ENCODE measurements at regions not wholly inside any gene's neighbourhood (a gene's known extent, or its start where the extent isn't known, plus 50 kb on each side); places are given as distances from the start of the nearest gene placed in this dataset.

DNA sequence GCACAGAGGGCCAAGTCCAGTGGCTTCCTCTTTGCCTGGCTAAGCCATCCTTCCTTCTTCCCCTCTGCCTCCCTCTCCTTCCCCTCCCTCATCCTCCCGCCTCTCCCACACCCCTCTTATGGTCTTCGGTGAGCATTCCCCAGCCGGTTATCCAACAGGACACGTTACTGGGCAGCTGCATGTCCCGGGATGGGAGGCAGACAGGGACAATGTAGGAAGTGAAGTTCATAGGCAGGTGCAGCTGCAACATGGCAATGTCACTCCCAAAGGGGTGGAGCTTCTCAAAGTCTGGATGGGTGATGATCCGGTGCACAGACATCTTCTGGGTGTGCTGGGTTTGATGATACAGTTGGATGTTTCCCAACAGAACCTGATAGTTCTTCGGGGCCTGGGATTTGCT lies 71.4 kb upstream of the SPTLC1 start:
- TF ChIP-seq FOSL2 (IDR thresholded peaks at IDR 0.05) = no peak
- TF ChIP-seq FOSL2 (CRISPR knock-in tag; IDR thresholded peaks at IDR 0.05) = no peak
- TF ChIP-seq, protein P1, sequence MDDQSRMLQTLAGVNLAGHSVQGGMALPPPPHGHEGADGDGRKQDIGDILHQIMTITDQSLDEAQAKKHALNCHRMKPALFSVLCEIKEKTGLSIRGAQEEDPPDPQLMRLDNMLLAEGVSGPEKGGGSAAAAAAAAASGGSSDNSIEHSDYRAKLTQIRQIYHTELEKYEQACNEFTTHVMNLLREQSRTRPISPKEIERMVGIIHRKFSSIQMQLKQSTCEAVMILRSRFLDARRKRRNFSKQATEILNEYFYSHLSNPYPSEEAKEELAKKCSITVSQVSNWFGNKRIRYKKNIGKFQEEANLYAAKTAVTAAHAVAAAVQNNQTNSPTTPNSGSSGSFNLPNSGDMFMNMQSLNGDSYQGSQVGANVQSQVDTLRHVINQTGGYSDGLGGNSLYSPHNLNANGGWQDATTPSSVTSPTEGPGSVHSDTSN (IDR thresholded peaks at IDR 0.05) = no peak
- TF ChIP-seq NFE2L2 (conservative IDR thresholded peaks at IDR 0.05; ENCODE audit: low read length) = no peak
- no peak for TF ChIP-seq MAX (IDR thresholded peaks at IDR 0.05)
- no peak for TF ChIP-seq HEYL (CRISPR knock-in tag; IDR thresholded peaks at IDR 0.05)
- no peak for TF ChIP-seq CBX8 (IDR thresholded peaks at IDR 0.05)
- TF ChIP-seq, protein P2, sequence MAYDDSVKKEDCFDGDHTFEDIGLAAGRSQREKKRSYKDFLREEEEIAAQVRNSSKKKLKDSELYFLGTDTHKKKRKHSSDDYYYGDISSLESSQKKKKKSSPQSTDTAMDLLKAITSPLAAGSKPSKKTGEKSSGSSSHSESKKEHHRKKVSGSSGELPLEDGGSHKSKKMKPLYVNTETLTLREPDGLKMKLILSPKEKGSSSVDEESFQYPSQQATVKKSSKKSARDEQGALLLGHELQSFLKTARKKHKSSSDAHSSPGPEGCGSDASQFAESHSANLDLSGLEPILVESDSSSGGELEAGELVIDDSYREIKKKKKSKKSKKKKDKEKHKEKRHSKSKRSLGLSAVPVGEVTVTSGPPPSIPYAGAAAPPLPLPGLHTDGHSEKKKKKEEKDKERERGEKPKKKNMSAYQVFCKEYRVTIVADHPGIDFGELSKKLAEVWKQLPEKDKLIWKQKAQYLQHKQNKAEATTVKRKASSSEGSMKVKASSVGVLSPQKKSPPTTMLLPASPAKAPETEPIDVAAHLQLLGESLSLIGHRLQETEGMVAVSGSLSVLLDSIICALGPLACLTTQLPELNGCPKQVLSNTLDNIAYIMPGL (CRISPR knock-in tag; IDR thresholded peaks at IDR 0.05; ENCODE audit: borderline replicate concordance) = no peak
- TF ChIP-seq, protein P3, sequence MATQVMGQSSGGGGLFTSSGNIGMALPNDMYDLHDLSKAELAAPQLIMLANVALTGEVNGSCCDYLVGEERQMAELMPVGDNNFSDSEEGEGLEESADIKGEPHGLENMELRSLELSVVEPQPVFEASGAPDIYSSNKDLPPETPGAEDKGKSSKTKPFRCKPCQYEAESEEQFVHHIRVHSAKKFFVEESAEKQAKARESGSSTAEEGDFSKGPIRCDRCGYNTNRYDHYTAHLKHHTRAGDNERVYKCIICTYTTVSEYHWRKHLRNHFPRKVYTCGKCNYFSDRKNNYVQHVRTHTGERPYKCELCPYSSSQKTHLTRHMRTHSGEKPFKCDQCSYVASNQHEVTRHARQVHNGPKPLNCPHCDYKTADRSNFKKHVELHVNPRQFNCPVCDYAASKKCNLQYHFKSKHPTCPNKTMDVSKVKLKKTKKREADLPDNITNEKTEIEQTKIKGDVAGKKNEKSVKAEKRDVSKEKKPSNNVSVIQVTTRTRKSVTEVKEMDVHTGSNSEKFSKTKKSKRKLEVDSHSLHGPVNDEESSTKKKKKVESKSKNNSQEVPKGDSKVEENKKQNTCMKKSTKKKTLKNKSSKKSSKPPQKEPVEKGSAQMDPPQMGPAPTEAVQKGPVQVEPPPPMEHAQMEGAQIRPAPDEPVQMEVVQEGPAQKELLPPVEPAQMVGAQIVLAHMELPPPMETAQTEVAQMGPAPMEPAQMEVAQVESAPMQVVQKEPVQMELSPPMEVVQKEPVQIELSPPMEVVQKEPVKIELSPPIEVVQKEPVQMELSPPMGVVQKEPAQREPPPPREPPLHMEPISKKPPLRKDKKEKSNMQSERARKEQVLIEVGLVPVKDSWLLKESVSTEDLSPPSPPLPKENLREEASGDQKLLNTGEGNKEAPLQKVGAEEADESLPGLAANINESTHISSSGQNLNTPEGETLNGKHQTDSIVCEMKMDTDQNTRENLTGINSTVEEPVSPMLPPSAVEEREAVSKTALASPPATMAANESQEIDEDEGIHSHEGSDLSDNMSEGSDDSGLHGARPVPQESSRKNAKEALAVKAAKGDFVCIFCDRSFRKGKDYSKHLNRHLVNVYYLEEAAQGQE (IDR thresholded peaks at IDR 0.05) = no peak
- TF ChIP-seq CTCF (IDR thresholded peaks at IDR 0.05) = no peak
- no peak for TF ChIP-seq KDM5A (IDR thresholded peaks at IDR 0.05)
- no peak for TF ChIP-seq MYC (IDR thresholded peaks at IDR 0.05; ENCODE audit: borderline replicate concordance, low read length)
- TF ChIP-seq ESRRA (IDR thresholded peaks at IDR 0.05; ENCODE audit: borderline replicate concordance, low read length) = no peak
- TF ChIP-seq MAZ (IDR thresholded peaks at IDR 0.05; ENCODE audit: borderline replicate concordance, low read depth, low read length) = no peak
- TF ChIP-seq ZC3H11A (IDR thresholded peaks at IDR 0.05) = no peak
- no peak for TF ChIP-seq CHD4 (IDR thresholded peaks at IDR 0.05; ENCODE audit: borderline replicate concordance)
- no peak for TF ChIP-seq RNF2 (IDR thresholded peaks at IDR 0.05; ENCODE audit: borderline replicate concordance, low read depth)
- no peak for TF ChIP-seq EHF (CRISPR knock-in tag; IDR thresholded peaks at IDR 0.05)
- TF ChIP-seq GATA3 (IDR thresholded peaks at IDR 0.05; ENCODE audit: borderline replicate concordance) = no peak
- no peak for TF ChIP-seq ZNF302 (CRISPR knock-in tag; IDR thresholded peaks at IDR 0.05)
- no peak overlapping the region for H3K27ac ChIP-seq
- ATAC-seq (no peak), DNase-seq (ENCODE audit: low read depth in 1 of 2, low spot score in 1 of 2) (no peak), FAIRE-seq (no peak)
- ChIA-PET CTCF (interaction anchor here (0.9 to 1.5 kb wide), 4 partner anchors 12 to 52 kb away, joined by 3 to 4 read pairs (median 4); no protein-coding TSS in a partner anchor), POLR2A (no interaction called here)
- 50% methylated on average over 7 of the region's 7 CpGs for WGBS (ENCODE audit: missing lambda C conversion rate)
- no peak overlapping the region for H3K4me3 ChIP-seq
- H3K4me1 ChIP-seq = no peaks in the 10 kb centered on the region
- H3K9me3 ChIP-seq = 0 out of 3 replicates have a peak, but pooled peaks cover 5% of the 10 kb centered on the region
- H3K4me2 ChIP-seq = no peak overlapping the region
